ENCODE measurements at regions not wholly inside any gene's neighbourhood (a gene's known extent, or its start where the extent isn't known, plus 50 kb on each side); places are given as distances from the start of the nearest gene placed in this dataset.
"Not testable (repeated sequence)": the region's sequence is repeated elsewhere in the genome, so short reads cannot be mapped to it uniquely, and the experiment has no call there.

DNA sequence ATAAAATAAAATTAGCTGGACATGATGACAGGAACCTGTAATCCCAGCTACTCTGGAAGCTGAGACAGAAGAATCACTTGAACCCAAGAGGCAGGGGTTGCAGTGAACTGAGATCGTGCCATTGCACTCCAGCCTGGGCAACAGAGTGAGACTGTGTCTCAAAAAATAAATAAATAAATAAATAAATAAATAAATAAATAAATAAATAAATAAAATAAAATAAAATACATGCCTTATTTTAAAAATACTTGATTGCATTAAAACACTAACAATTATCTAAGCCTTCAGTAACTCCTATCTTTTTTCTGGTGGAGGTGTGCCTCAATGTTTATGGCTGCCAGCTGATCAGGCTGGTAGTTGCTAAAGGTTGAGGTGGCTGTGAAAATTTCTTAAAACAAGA lies 1329.6 kb upstream of the CITED2 start:
- not testable (repeated sequence) for DNase-seq

DNA sequence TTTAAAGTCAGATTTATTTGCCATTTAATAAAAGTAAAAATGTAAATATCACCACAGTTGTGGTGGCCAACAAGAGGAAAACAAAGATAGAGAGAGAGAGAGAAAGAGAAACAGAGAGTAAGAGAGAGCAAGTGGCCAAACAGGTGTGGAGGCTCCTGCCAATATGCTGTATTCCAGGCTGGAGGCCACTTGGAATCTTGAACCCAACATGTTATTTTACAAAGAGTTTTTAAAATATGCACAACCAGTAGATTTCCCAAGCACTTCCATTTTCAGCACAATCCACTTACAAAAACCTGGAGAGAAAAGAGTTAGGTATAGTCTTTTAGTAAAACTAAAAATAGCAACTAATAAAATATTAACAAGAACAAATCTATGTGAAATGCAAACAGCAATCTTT lies 1323.1 kb upstream of the CITED2 start:
- no peak for DNase-seq

DNA sequence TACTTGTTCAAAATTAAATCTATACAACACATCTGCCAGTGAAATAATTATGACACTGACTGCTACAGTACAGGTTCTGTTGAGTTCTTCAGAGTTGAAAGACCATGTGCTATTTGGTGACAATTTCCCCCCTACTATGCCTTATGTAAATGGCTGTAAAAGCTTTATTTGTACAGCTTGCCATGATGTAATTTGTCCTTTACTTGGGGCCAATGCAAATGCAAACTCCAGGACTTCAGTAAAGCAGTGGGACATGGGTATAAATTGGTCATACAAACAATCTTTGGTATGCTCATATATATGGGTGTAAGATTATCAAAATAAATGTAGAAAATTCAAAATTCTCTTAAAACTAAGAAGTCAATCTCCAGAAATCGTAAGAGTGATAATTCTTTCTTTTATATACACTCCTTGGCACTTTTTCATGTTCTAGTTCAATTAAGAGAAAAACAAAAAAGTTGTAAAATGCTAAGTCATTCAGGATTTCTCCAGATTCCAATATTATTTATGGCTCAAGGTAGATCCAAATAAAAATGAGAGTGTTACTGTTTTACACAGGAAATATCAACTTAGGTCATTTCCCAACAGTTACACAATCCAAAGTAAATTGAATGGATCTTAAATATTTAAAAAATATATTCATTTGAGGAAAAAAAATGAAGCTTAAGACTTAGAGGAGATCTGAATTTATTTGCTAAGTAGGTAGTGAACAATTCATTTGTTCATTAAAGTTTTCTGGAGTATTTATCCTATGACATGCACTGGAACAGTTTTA lies 1310.5 kb upstream of the CITED2 start:
- DNase-seq = no peak

DNA sequence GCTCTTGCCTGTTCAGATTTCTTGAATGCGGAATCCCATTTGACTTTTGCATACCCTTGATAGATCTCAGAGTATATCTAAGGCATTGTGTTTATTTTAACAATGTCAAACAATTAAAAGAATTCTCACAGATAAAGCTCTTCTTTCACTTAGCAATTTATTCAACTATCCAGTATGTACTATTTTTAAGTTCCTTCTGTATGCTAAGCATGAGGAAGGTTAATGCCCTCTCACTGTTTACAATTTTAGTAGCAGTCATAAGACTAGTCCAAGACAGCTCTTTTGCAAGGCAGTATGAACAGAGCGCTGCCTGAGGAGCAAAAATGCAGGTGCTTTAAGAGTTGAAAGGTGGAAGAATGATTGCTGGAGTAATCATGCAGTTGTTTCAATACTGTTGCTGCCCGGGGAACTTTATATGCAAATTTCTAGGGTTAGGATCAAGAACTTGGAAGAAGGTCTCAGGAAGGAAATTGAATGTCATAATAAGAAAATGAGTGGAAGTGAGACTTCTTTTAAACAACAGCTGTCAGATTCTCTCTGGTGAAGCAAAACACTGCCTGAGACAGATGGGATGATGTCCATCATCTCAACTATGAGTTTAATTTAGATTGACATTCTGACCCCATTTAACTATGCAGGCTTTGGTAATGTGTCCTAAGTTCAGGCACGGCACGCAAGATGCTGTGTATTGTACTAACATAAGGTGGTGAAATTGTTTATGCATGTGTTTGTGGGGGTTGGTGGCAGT lies 1303.5 kb upstream of the CITED2 start:
- no peak for DNase-seq

DNA sequence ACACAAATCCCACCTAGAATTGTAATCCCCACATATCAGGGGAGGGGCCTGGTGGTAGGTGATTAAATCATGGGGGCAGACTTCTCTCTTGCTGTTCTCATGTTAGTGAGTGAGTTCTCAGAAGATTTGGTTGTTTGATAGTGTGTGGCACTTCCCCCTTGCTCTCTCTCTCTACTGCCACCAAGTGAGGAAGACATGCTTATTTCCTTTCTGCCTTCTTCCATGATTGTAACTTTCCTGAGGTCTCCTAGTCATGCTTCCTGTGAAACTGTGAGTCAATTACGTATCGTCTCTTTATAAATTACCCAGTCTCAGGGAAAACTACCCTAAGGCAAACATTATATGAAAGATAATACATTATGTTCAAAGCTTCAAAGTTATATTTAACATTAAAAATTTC lies 1297.5 kb upstream of the CITED2 start:
- no peak for DNase-seq

DNA sequence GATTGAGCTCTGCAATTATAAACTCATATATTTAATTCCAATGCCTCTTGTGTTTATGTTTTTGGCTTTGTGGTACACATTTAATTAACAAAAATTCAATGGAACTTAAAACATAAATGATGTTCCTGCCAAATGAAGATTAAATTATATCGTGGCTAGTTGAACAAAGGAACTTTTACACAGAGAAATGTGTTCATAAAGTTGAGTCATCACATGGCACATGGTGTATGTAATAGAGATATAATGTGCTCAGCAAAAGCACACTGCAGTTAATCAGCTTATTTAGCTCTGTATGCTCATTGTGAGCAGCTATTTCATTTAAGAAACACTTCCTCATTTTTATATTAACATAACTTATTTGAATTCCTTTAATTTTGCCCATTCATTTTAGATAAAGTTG lies 1295.6 kb upstream of the CITED2 start:
- no peak for DNase-seq

DNA sequence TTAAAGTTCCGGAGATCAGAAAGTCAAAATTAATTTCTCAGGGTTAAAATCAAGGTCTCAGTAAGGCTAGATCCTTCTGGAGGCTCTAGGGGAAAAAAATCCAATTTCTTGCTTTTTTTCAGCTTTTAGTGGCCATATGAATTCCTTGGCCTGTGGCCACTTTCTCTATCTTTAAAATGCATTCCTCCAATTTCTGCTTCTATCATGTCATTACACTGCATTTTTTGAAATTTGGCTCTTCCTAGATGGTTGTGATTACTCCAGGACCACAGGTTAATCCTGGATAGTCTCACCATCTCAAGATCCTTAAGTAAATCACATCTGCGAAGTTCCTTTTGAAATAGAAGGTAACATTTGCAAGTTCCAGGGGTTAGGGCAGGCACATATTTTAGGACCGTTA lies 1294.9 kb upstream of the CITED2 start:
- DNase-seq = no peak

DNA sequence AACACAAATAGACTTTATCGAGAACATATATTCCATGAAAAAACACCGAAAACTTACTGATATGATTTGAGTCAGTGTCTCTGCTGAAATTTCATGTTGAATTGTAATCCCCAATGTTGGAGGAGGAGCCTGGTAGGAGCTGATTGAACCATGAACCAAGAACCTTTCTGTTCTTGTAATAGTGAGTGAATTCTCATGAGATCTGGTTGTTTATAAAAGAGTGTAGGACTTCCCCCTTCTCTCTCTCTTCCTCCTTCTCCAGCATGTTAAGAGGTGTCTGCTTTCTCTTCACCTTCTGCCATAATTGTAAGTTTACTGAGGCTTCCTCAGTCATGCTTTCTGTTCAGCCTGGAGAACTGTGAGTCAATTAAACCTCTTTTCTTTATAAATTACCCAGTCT lies 1289.3 kb upstream of the CITED2 start:
- DNase-seq = no peak

DNA sequence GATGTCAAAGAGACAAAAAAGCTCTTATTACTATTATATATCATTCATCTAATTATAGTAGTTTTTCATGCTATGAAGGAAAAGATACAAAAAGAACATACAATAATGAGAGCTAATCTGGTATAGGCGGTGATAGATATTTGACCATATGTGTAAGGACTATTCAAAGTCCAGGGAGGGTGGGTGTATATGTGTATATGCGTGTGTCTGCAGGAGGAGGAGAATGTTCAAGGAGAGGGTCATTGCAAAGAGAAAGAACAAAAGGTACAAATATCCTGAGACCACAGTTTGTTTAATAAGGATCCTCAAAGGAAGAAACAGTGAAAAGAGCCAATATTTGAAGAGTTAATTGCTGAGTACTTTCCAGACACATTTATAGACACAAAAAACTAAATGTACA lies 1288.6 kb upstream of the CITED2 start:
- no peak for DNase-seq

DNA sequence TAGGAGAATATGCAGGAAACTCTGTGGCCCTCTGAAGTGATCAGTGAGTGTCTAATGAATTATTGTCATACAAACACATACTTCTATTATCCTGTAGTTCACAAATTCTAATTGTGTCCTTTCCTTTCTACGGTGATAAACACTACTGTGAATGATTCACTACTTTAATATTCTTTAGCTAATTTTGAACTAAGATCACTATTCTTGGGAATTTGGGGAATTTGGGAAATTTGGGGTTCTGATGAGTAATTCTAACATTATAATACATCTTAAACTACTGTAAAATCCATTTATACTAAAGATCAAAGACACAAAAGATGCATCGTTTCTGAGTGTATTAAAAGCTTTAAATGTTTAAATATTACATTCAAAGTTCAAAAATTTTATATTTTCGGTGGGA lies 1287.2 kb upstream of the CITED2 start:
- no peak for DNase-seq

DNA sequence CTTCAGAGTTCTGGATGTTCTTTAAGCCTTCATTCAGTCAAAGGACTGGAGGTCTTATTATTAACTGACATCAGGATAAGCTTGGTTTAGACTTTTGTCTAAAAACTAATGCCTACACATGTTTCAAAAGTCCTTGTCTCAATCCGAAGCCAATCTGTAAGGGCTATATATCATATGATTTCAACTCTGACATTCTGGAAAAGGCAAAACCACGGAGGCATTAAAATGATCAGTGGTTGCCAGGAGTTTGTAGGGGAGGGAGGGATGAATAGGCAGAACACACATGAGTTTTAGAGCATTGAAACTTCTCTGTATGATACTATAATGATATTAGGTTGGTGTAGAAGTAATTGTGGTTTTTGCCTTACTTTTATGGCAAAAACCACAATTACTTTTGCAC lies 1285.8 kb upstream of the CITED2 start:
- DNase-seq = no peak

DNA sequence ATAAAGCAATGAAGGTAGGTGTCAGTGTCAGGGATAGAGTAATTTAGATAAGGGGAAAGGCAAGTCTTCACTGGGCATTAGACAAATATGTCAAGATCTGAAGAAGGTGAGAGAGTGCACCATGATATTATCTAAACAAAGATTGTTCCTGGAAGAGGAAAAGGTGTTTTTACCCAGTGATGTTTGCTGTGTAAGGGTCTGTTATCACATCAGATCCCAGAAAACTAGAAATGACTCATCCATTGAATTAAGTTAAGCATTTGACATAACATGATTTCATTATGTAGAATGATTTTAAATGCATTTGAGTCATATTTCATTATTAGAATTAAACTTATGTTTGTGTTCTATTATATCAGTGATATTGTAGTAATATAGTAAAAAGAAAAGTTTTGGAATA lies 1279.5 kb upstream of the CITED2 start:
- DNase-seq = no peak

DNA sequence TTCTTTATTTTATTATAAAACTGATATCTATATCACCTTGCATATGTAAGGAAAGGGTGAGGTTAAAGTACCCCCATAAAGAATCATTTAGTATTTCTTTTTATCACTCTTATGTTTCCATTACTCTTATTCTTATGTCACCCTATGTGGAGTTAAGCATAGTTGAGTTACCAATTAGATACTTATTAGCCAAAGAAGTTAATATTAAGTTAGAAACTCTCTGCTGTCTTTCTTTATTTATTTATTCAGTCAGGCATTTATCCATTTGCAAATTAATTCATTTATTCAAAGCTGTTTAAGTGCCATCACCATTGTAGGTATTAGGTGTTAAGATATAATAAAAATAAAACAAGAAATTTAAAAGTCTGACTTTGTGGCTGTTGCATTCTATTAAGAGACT lies 1279.1 kb upstream of the CITED2 start:
- DNase-seq = no peak

DNA sequence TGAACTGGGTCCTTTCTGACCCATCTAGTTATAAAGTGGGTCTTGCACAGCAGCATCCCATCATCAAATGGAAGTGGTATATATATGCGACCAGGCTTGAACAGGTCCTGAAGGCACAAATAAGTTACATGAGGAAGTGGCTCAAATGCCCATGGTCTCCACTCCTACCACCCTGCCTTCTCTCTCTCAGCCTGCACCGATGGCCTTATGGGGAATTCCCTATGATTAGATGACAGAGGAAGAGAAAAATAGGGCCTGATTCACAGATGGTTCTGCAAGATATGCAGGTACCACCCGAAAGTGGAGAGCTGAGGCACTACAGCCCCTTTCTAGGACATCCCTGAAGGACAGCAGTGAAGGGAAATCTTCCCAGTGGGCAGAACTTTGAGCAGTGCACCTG lies 1275.1 kb upstream of the CITED2 start:
- not testable (repeated sequence) for DNase-seq

DNA sequence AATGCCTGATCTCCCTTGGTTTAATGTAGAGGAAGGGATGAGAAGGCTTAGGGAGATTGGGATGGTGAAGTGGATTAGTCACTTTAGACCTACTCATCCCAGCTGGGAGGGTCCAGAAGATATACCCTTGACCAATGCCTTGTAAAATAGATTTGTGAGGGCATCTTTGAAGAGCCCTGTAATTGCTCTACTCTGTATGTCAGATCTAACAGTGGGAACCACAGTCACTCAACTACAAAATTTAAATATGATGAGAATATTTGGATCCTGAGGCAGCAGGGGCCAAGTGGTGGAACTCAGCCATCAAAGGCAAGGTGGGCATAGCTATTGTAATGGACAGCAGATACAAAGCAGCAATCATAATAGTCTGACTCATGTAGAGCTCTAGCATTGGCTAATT lies 1272.9 kb upstream of the CITED2 start:
- DNase-seq = not testable (repeated sequence)

DNA sequence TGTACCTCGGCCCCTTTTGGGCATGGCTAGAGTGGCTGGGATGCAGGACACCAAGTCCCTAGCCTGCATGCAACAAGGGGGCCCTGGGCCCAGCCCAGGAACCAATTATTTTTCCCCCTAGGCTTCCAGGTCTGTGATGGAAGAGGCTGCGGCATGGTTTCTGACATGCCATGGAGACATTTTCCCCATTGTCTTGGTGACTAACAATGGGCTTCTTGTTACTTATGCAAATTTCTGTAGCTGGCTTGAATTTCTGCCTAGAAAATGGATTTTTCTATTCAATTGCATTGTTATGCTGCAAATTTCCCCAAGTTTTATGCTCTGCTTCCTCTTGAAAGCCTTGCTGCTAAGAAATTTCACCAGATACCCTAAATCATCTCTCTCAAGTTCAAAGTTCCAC lies 1269.6 kb upstream of the CITED2 start:
- DNase-seq = no peak

DNA sequence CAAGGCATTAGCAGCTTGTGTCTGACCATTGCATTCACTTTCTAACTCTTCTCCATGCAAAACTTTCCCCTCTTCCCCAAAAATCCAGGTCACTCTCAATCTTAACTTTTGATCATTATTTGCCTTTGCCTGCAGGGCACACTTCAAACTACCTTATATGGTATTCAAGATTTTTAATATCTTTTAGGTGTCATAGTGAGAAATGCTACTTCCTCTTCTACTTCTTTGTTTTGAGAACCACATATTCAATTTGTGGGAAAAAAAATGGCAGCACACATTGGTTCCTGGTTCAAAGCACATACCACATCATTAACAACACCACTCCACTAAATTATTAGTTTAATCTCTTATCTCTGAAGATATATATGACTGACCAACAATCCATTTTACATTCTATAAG lies 1267.0 kb upstream of the CITED2 start:
- no peak for DNase-seq

DNA sequence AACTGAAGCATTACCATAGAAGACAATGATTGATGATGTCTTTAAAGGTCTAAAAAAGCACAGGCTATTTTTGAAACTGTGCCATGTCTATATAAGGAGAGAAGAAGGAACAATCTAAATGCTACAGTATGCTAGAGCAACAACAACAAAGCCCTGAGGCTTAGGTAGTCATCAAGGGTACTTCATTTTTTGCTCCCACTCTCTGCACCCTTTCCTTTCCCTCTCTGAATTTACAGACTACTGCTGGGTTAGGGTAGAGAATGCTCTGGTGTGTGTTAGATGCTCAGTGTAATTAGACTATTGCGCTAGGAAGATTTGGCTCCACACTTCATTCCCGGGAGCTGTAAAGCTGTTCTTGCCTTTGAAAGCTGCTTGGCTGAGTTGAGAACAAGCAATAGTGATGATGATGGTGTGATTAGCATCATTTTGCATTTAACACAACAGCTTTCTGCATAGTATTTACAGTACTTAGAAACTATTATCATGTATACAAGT lies 1262.5 kb upstream of the CITED2 start:
- DNase-seq = no peak

DNA sequence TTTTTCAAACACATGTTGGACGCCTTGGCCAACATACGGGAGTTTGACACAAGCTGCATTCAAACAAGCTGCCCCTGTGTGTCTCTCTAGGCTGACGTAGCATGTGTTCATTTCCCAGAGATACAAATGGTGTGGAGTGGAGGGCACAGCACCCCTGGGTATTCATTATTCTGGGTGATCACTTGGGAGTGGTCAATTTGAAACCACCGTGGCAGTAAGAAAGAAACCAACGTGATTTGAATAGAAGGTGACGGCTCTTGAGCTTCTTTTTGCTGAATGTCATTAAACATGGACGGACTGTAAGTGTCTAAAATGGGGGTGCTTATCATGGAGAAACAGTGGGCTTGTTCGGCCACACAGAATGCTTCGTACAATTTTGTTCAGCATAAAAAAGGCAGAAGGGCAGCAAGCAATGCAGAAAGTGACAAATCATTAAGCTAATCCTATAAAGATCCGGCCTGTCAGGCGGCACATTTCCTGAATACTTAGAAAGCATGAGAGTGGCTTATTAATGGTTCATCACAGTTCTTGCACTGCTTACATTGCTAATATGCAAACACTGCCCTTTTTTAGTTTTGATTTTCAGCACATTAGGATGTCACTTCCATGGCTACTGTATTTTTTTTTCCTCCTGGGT lies 1261.9 kb upstream of the CITED2 start:
- DNase-seq = no peak

DNA sequence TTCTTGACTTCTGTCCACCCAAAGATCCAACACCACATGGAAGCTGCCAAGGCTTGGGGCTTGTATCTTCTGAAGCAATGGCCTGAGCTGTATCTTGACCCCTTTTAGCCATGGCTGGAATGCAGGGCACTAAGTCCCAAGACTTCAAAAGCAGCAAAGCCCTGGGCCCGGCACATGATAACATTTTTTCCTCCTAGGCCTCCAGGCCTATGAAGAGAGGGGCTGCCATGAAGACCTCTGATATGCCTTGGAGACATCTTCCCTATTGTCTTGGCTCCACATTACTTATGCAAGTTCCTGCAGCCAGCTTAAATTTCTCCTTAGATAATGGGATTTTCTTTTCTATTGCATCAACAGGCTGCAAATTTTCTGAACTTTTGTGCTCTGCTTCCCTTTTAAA lies 1252.6 kb upstream of the CITED2 start:
- DNase-seq = no peak

DNA sequence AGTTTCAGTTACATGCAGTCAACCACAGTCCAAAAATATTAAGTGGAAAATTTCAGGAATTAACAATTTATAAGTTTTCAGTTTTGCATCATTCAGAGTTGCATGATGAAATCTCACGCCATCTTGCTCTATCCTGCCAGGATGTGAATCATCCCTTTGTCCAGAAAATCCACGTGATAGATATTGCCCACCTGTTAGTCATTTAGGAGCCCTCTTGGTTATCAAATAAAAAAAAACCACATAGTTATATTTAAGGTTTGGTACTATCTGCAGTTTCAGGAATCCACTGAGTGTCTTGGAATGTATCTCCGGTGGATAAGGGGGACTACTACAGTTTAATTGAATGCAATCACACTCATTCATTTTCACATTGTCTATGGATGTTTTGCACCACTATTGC lies 1249.0 kb upstream of the CITED2 start:
- no peak for DNase-seq

DNA sequence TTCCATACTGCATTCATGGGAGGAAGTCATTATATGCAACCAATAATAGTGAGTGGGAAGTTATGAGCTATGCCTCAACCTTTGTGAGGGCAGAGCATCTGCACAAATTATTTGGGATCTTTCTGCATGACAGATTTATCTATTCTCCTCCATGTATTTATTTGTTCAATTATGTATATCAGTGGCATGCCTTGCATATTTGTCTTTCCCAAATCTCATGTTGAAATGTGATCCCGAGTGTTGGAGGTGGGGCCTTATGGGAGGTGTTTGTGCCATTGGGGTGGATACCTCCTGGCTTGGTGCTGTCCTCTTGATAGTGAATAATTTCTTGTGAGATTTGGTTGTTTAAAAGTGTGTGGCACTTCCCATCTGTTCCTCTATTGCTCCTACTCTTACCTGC lies 1246.0 kb upstream of the CITED2 start:
- DNase-seq = no peak

DNA sequence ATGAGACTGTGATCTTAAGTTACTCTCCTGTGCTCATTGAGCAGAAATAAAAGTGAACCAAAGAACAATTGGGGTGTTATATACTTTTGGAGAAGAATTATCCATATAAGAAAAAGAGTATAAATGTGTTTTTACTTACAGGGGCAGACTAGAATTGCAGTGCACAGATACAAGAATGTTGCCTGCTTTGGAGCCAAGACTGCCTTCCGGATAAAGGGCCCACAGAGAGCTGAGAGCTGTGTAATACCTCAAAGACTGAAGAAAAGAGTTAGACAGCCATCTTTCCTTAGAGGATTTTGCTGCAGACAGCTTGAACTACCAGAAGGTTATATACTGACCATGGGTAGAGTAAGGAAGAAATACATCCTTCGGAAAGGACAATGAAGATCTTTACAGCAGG lies 1235.5 kb upstream of the CITED2 start:
- DNase-seq = no peak

DNA sequence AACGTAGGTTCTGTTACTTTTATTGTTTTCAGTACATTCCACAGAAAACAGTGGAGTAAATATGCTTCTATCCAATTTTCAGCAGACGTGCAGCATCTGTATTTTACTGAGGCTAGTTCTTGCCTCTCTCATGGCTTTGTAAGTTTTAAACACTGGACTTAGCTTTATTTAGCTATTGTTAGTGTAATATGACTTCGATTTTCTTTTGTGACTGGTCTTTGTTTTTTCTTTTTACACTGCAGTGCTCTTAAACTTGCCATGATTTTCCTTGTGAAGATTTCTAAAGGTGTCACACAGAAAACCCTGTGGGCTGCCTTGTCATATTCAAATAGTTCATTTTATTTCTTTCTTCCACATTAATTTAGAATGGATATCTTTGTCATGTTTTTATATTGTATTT lies 1234.9 kb upstream of the CITED2 start:
- DNase-seq = no peak
